ENCODE measurements at regions not wholly inside any gene's neighbourhood (a gene's known extent, or its start where the extent isn't known, plus 50 kb on each side); places are given as distances from the start of the nearest gene placed in this dataset.

DNA sequence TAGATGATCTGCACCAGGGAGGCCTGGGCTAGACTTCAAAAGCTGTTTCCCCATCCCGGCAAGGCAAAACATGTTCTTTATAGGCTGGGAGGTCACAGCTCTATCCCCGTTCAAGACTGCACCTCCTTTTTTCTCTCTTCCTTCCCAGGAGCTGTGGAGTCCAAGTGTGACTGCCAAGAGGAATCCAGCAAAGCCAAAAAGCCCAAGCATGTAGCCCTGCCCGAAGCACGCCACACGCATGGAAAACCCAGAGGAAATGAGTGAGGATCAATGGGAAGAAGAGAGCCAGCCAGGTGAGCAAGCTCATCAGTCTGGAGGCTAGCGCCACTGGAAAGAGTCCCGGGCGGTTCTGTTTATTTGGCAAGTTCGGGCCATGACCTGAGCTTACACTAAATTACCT lies 240.4 kb downstream of the PRL start:
- TF ChIP-seq CTCF (IDR thresholded peaks at IDR 0.05; ENCODE audit: low read length): no peak
- TF ChIP-seq EZH2 (optimal IDR thresholded peaks at IDR 0.05; ENCODE audit: low read depth, low read length): no peak
- TF ChIP-seq EZH2phosphoT487 (IDR thresholded peaks at IDR 0.05; ENCODE audit: low read length): no peak

Measured in MM.1S (cell line).